Mesenchymal stem cell (in vitro differentiated cells and primary cell): ENCODE measurements at regions not wholly inside any gene's neighbourhood (a gene's known extent, or its start where the extent isn't known, plus 50 kb on each side); places are given as distances from the start of the nearest gene placed in this dataset.
A peak's percentile ranks its signal among the peaks of the same experiment; 100 is the strongest.

ENCODE experiments used
- DNase-seq: peaks from one replicate; pipeline ENCODE4 v3.0.0-alpha.2; 2013
- H2AFZ ChIP-seq: one replicate; pipeline ENCODE4 v1.6.1; 2013; ENCODE audit warnings: low read depth, mild to moderate bottlenecking, control low read depth, inconsistent platforms, low read length, moderate library complexity
- H2AK5ac ChIP-seq: 2 replicates; pipeline ENCODE4 v1.6.1; 2013; ENCODE audit warnings: low read length, moderate library complexity, mild to moderate bottlenecking, inconsistent platforms; ENCODE audit not compliant: severe bottlenecking
- H2BK120ac ChIP-seq: one replicate; pipeline ENCODE4 v1.6.1; 2013; ENCODE audit warnings: low read depth, mild to moderate bottlenecking, inconsistent platforms, low read length, moderate library complexity
- H2BK12ac ChIP-seq, 2 experiments: one replicate each; pipeline ENCODE4 v1.6.1; 2013; ENCODE audit warnings: inconsistent platforms in 2 of 2, low read length in 2 of 2, mild to moderate bottlenecking in 2 of 2, moderate library complexity in 2 of 2, control low read depth in 1 of 2
- H2BK15ac ChIP-seq: one replicate; pipeline ENCODE4 v1.6.1; 2013; ENCODE audit warnings: mild to moderate bottlenecking, low read depth, inconsistent platforms; ENCODE audit not compliant: poor library complexity, severe bottlenecking
- H2BK5ac ChIP-seq: 2 replicates; pipeline ENCODE4 v1.6.1; 2013; ENCODE audit warnings: low read depth, mild to moderate bottlenecking, low read length, control low read depth, inconsistent platforms; ENCODE audit not compliant: poor library complexity, severe bottlenecking
- H3K14ac ChIP-seq, 2 experiments: one replicate each; pipeline ENCODE4 v1.6.1; 2013; ENCODE audit warnings: inconsistent platforms in 2 of 2, low read length in 2 of 2, control low read depth in 1 of 2, mild to moderate bottlenecking in 1 of 2, moderate library complexity in 1 of 2
- H3K18ac ChIP-seq, 2 experiments: one replicate each; pipeline ENCODE4 v1.6.1; 2013; ENCODE audit warnings: inconsistent platforms in 2 of 2, low read length in 2 of 2, control low read depth in 1 of 2, low read depth in 1 of 2, mild to moderate bottlenecking in 1 of 2
- H3K23ac ChIP-seq, 2 experiments: one replicate each; pipeline ENCODE4 v1.6.1; 2013; ENCODE audit warnings: inconsistent platforms in 2 of 2, low read length in 2 of 2, mild to moderate bottlenecking in 2 of 2, moderate library complexity in 2 of 2, control low read depth in 1 of 2
- H3K27ac ChIP-seq: 2 replicates; pipeline ENCODE4 v1.5.1; 2013; ENCODE audit warnings: mild to moderate bottlenecking, moderate library complexity, low read length, control low read depth, inconsistent platforms; ENCODE audit not compliant: poor library complexity, severe bottlenecking
- H3K27me3 ChIP-seq, 2 experiments: 2 replicates each; pipeline versions ENCODE4 v1.6.1 to v1.7.0; 2013; ENCODE audit warnings: low read length in 2 of 2, mild to moderate bottlenecking in 2 of 2, moderate library complexity in 2 of 2, control low read depth in 1 of 2, inconsistent platforms in 1 of 2; ENCODE audit not compliant: control insufficient read depth in 1 of 2, insufficient read depth in 1 of 2
- H3K36me3 ChIP-seq, 2 experiments: 2 replicates each; pipeline versions ENCODE4 v1.6.1 to v1.7.0; 2013; ENCODE audit warnings: low read length in 2 of 2, control low read depth in 1 of 2, inconsistent platforms in 1 of 2, low read depth in 1 of 2, mild to moderate bottlenecking in 1 of 2; ENCODE audit not compliant: insufficient read depth in 2 of 2, control insufficient read depth in 1 of 2
- H3K4ac ChIP-seq, 2 experiments: one replicate each; pipeline ENCODE4 v1.6.1; 2013; ENCODE audit warnings: inconsistent platforms in 2 of 2, low read length in 2 of 2, mild to moderate bottlenecking in 2 of 2, moderate library complexity in 2 of 2, control low read depth in 1 of 2, low read depth in 1 of 2
- H3K4me1 ChIP-seq: 2 replicates; pipeline ENCODE4 v1.6.1; 2013; ENCODE audit warnings: low read depth, low read length, control low read depth; ENCODE audit not compliant: control insufficient read depth, insufficient read depth
- H3K4me2 ChIP-seq: 2 replicates; pipeline ENCODE4 v1.6.1; 2013; ENCODE audit warnings: low read length, mild to moderate bottlenecking, inconsistent platforms; ENCODE audit not compliant: poor library complexity, severe bottlenecking
- H3K4me3 ChIP-seq, 2 experiments: 2 replicates each; pipeline versions ENCODE4 v1.5.1 to v1.7.0; 2013; ENCODE audit warnings: low read length in 2 of 2, mild to moderate bottlenecking in 2 of 2, control low read depth in 1 of 2, low read depth in 1 of 2; ENCODE audit not compliant: insufficient read depth in 1 of 2
- H3K79me1 ChIP-seq: replicated peaks from 2 replicates; pipeline ENCODE4 v1.6.1; 2013; ENCODE audit warnings: mild to moderate bottlenecking, control low read depth, low read length, inconsistent platforms; ENCODE audit not compliant: poor library complexity, severe bottlenecking
- H3K9ac ChIP-seq: 2 replicates; pipeline ENCODE4 v1.7.0; 2013; ENCODE audit warnings: mild to moderate bottlenecking, low read length, moderate library complexity
- H3K9me3 ChIP-seq: 2 replicates; pipeline ENCODE4 v1.7.0; 2013; ENCODE audit warnings: mild to moderate bottlenecking, low read length; ENCODE audit not compliant: control insufficient read depth
- H4K8ac ChIP-seq: one replicate; pipeline ENCODE4 v1.6.1; 2013; ENCODE audit warnings: inconsistent platforms, mild to moderate bottlenecking, low read length, moderate library complexity
- H4K91ac ChIP-seq: one replicate; pipeline ENCODE4 v1.6.1; 2013; ENCODE audit warnings: mild to moderate bottlenecking, low read length, inconsistent platforms
- WGBS: methylation state at CpG from one replicate; pipeline ENCODE4 v1.1.7; 2013; ENCODE audit warnings: mixed read lengths; 5-methylcytosine and 5-hydroxymethylcytosine counted together

DNA sequence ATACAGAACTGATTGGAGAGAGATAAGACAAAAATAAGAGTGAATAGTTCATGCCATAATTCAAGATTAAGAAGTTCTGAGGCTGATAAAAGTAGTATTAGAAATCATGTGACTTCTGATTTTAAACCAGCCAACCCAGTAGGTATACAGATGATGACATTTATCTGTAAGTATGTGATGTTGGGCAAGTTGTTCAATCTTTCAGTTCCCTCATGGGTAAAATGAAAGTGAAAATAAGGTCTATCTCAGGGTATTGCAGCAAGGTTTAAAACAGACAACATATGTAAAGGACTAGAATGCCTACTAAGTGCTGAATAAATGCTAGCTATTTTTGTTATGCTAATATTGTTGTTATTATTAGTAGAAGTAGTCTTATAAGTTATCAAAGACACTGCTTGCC lies 1055.7 kb downstream of the NAALADL2 start:
- no peak overlapping the region for H3K18ac ChIP-seq
- no peak overlapping the region for H3K4me3 ChIP-seq
- no peak overlapping the region for H2BK12ac ChIP-seq
- no peak overlapping the region for H4K8ac ChIP-seq
- no peak overlapping the region for H3K14ac ChIP-seq
- H2BK120ac ChIP-seq = no peak overlapping the region
- no peak overlapping the region for H2BK5ac ChIP-seq
- H3K4me1 ChIP-seq = no peaks in the 10 kb centered on the region
- H3K23ac ChIP-seq = no peak overlapping the region
- H3K27me3 ChIP-seq = no peaks in the 10 kb centered on the region
- H3K9me3 ChIP-seq = peaks cover 16% of the 10 kb centered on the region
- peak; percentile 46 for DNase-seq
- H2AFZ ChIP-seq = no peak overlapping the region
- H3K4ac ChIP-seq = no peak overlapping the region
- H3K36me3 ChIP-seq = no peaks in the 10 kb centered on the region
- H3K79me1 ChIP-seq = no peaks in the 10 kb centered on the region
- no peak overlapping the region for H3K4me2 ChIP-seq
- no peak overlapping the region for H2BK15ac ChIP-seq
- H4K91ac ChIP-seq = no peak overlapping the region
- H2AK5ac ChIP-seq = no peak overlapping the region
- no peak overlapping the region for H3K27ac ChIP-seq
- no peak overlapping the region for H3K9ac ChIP-seq

DNA sequence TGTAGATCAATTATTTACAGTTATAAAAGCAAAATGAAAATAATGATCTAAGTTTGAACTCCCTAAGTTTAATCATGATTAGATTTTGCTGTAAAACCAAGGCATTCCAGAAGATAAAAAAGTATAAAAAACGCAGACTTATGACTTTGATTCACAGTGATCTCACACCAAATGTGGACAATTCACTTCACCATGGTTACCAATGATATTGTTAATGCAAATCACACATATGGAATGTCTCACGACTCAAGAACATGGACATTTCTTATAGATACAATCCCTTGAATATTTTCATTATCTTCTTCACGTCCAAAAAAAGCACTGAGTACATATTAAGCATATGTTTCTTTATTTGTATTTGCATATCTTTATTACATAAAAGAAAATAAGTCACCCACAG lies 1054.2 kb downstream of the NAALADL2 start:
- Histone ChIP-seq H3K36me3 (no peaks in the 10 kb centered on the region), H2BK12ac (no peak overlapping the region), H3K27ac (no peak overlapping the region), H2AFZ (no peak overlapping the region), H3K23ac (no peak overlapping the region), H3K79me1 (no peaks in the 10 kb centered on the region), H2BK5ac (no peak overlapping the region), H3K9ac (no peak overlapping the region), H2BK120ac (no peak overlapping the region), H2BK15ac (no peak overlapping the region), H3K9me3 (peaks cover 4% of the 10 kb centered on the region), H2AK5ac (no peak overlapping the region), H3K4me3 (no peak overlapping the region), H3K4me2 (no peak overlapping the region), H3K18ac (no peak overlapping the region), H3K4me1 (no peaks in the 10 kb centered on the region), H4K8ac (no peak overlapping the region), H3K27me3 (no peaks in the 10 kb centered on the region), H3K4ac (no peak overlapping the region), H3K14ac (no peak overlapping the region), H4K91ac (no peak overlapping the region)
- no peak for DNase-seq
- WGBS = 97% methylated on average over 2 of the region's 3 CpGs

DNA sequence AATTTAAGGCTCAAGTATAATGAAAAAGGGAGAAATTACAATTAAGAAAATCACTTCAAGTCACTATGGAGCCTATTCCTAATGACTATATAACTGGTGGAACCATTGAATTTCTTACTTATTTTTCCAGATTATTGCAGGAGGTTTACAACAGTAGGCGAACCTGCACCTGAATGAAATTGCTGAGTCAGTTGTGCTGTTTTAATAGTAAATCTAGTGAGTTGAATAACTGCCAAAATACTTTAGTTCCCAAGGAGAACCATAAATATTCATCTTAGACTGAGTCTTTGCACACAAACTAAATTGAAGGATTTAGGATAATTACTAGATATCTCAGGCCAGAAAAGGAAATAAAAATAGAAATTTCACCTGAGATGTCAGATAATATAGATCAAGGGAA lies 1052.8 kb downstream of the NAALADL2 start:
- no peaks in the 10 kb centered on the region for H3K79me1 ChIP-seq
- H2BK5ac ChIP-seq = no peak overlapping the region
- no peak overlapping the region for H2BK15ac ChIP-seq
- no peak overlapping the region for H2BK12ac ChIP-seq
- no peak overlapping the region for H2AFZ ChIP-seq
- H4K91ac ChIP-seq = no peak overlapping the region
- H3K27me3 ChIP-seq = no peaks in the 10 kb centered on the region
- H3K4ac ChIP-seq = no peak overlapping the region
- no peak overlapping the region for H3K18ac ChIP-seq
- 100% methylated on average over 1 of the region's 1 CpG for WGBS
- H2AK5ac ChIP-seq = no peak overlapping the region
- peaks cover 3% of the 10 kb centered on the region for H3K9me3 ChIP-seq
- H2BK120ac ChIP-seq = no peak overlapping the region
- no peak overlapping the region for H3K14ac ChIP-seq
- no peak for DNase-seq
- no peak overlapping the region for H3K4me2 ChIP-seq
- H3K23ac ChIP-seq = no peak overlapping the region
- no peaks in the 10 kb centered on the region for H3K4me1 ChIP-seq
- no peak overlapping the region for H3K27ac ChIP-seq
- no peak overlapping the region for H4K8ac ChIP-seq
- H3K36me3 ChIP-seq = no peaks in the 10 kb centered on the region
- H3K4me3 ChIP-seq = no peak overlapping the region
- no peak overlapping the region for H3K9ac ChIP-seq

DNA sequence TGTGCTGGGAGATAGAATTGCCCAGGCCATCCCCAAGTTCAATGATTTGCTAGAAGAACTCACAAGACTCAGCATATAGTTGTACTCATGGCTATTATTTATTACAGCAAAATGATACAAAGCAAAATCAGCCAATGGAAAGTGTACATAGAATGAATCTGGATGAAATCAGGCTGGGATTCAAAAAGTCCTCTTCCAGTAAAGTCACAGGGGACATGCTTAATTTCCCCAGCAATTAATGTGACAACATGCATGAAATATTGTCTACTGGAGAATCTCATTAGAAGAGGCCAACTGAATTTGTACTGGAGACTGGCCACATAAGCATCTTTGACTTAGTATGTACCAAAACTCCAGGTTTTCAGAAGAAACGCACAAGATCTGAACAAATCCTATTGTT lies 1043.1 kb downstream of the NAALADL2 start:
- no peak overlapping the region for H2BK5ac ChIP-seq
- H3K4me3 ChIP-seq = no peak overlapping the region
- no peaks in the 10 kb centered on the region for H3K36me3 ChIP-seq
- no peak overlapping the region for H3K9ac ChIP-seq
- H4K91ac ChIP-seq = no peak overlapping the region
- H3K27me3 ChIP-seq = no peaks in the 10 kb centered on the region
- H2BK12ac ChIP-seq = no peak overlapping the region
- H3K27ac ChIP-seq = no peak overlapping the region
- no peak overlapping the region for H3K4ac ChIP-seq
- H4K8ac ChIP-seq = no peak overlapping the region
- no peak overlapping the region for H3K23ac ChIP-seq
- no peak overlapping the region for H2BK15ac ChIP-seq
- H2AK5ac ChIP-seq = no peak overlapping the region
- H3K4me2 ChIP-seq = no peak overlapping the region
- no peak overlapping the region for H2AFZ ChIP-seq
- no peaks in the 10 kb centered on the region for H3K79me1 ChIP-seq
- H3K18ac ChIP-seq = no peak overlapping the region
- 60% methylated on average over 1 of the region's 1 CpG for WGBS
- H3K4me1 ChIP-seq = no peaks in the 10 kb centered on the region
- DNase-seq = no peak
- H2BK120ac ChIP-seq = no peak overlapping the region
- H3K14ac ChIP-seq = no peak overlapping the region
- peaks cover 8% of the 10 kb centered on the region for H3K9me3 ChIP-seq
